HepG2 (cell line): ENCODE measurements at regions not wholly inside any gene's neighbourhood (a gene's known extent, or its start where the extent isn't known, plus 50 kb on each side); places are given as distances from the start of the nearest gene placed in this dataset.

Experiments
- IKZF4 ChIP-seq: sonication (generic); formaldehyde crosslinking; IDR thresholded peaks from 2 replicates; pipeline ENCODE4 v1.5.1; 2020; ENCODE audit warnings: borderline replicate concordance, mild to moderate bottlenecking, low read depth, missing genetic modification reagents; ENCODE audit errors: not compliant biosample characterization
- KDM1A ChIP-seq: IDR thresholded peaks from 2 replicates; pipeline ENCODE4 v1.6.1; 2016; ENCODE audit warnings: missing compliant biosample characterization
- PAWR ChIP-seq: sonication (generic); formaldehyde crosslinking; IDR thresholded peaks from 2 replicates; pipeline ENCODE4 v1.4.0; 2020; ENCODE audit warnings: missing genetic modification reagents, mild to moderate bottlenecking, borderline replicate concordance
- POLR2A ChIP-seq, 2 experiments: IDR thresholded peaks; 2 replicates each; pipeline ENCODE4 v1.6.1; 2011; ENCODE audit warnings: low read depth in 2 of 2, low read length in 2 of 2, mild to moderate bottlenecking in 1 of 2, moderate library complexity in 1 of 2; ENCODE audit not compliant: insufficient read depth in 1 of 2
- STAT5B ChIP-seq: sonication (generic); formaldehyde crosslinking; IDR thresholded peaks from 2 replicates; pipeline ENCODE4 v1.4.0; 2020; ENCODE audit warnings: missing genetic modification reagents
- YY1 ChIP-seq: IDR thresholded peaks from 2 replicates; pipeline ENCODE4 v1.6.1; 2011; ENCODE audit warnings: low read length, low read depth, moderate library complexity, mild to moderate bottlenecking; ENCODE audit not compliant: insufficient read depth, insufficient replicate concordance
- ZNF432 ChIP-seq: sonication (generic); formaldehyde crosslinking; IDR thresholded peaks from 2 replicates; pipeline ENCODE4 v1.5.0; 2020; ENCODE audit warnings: missing genetic modification reagents, mild to moderate bottlenecking, borderline replicate concordance
- ZNF776 ChIP-seq: sonication (generic); formaldehyde crosslinking; IDR thresholded peaks from 2 replicates; pipeline ENCODE4 v1.4.0; 2020; ENCODE audit warnings: mild to moderate bottlenecking, missing genetic modification reagents
- ZNF792 ChIP-seq: IDR thresholded peaks from 2 replicates; pipeline ENCODE4 v1.6.1; 2016
- ZZZ3 ChIP-seq: sonication (generic); formaldehyde crosslinking; IDR thresholded peaks from 2 replicates; pipeline ENCODE4 v1.4.0; 2020; ENCODE audit warnings: missing genetic modification reagents, mild to moderate bottlenecking, borderline replicate concordance
- TF ChIP-seq, protein P1 (sequence below): sonication (generic); formaldehyde crosslinking; IDR thresholded peaks from 2 replicates; pipeline ENCODE4 v1.4.0; 2020; ENCODE audit warnings: missing genetic modification reagents
- TF ChIP-seq, protein P2 (sequence below): sonication (generic); formaldehyde crosslinking; IDR thresholded peaks from 2 replicates; pipeline ENCODE4 v1.8.1; 2022; ENCODE audit warnings: mild to moderate bottlenecking, missing genetic modification reagents
- TF ChIP-seq, protein P3 (sequence below): sonication (generic); formaldehyde crosslinking; IDR thresholded peaks from 2 replicates; pipeline ENCODE4 v1.5.0; 2020; ENCODE audit warnings: mild to moderate bottlenecking, missing genetic modification reagents, moderate library complexity
- TF ChIP-seq, protein P4 (sequence below): sonication (generic); formaldehyde crosslinking; IDR thresholded peaks from 2 replicates; pipeline ENCODE4 v1.4.0; 2020; ENCODE audit warnings: mild to moderate bottlenecking, missing genetic modification reagents

DNA sequence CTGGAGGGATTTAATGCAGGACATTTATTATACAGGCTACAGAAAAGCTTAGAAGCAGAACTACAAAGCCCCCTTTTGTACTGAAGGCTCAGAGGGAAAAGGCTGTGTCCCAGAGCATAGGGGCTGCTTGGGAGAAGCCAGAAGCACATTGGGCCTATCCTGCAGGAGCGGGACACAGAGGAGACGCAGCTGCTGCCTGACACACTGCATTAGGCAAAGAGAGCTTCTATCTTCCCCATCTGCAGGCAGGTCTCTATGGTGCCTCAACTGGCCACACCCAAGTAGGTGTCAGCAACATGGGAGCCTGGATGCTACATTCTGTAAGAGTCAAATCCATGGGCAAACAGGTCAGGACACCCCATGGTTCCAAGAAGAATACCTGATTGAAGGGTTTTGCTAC lies 595.9 kb downstream of the AJAP1 start:
- TF ChIP-seq ZNF792 (CRISPR knock-in tag) (no peak), ZZZ3 (CRISPR knock-in tag) (no peak), ZNF776 (CRISPR knock-in tag) (no peak), ZNF432 (CRISPR knock-in tag) (no peak), IKZF4 (CRISPR knock-in tag) (no peak), STAT5B (CRISPR knock-in tag) (no peak), POLR2A (IDR thresholded peaks at IDR 0.05; ENCODE audit: insufficient read depth in 1 of 2, low read depth in 2 of 2, low read length in 2 of 2) (no peak), YY1 (no peak), PAWR (CRISPR knock-in tag) (no peak), KDM1A (no peak)
- TF ChIP-seq, protein P1, sequence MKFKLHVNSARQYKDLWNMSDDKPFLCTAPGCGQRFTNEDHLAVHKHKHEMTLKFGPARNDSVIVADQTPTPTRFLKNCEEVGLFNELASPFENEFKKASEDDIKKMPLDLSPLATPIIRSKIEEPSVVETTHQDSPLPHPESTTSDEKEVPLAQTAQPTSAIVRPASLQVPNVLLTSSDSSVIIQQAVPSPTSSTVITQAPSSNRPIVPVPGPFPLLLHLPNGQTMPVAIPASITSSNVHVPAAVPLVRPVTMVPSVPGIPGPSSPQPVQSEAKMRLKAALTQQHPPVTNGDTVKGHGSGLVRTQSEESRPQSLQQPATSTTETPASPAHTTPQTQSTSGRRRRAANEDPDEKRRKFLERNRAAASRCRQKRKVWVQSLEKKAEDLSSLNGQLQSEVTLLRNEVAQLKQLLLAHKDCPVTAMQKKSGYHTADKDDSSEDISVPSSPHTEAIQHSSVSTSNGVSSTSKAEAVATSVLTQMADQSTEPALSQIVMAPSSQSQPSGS, result no peak
- TF ChIP-seq, protein P2, sequence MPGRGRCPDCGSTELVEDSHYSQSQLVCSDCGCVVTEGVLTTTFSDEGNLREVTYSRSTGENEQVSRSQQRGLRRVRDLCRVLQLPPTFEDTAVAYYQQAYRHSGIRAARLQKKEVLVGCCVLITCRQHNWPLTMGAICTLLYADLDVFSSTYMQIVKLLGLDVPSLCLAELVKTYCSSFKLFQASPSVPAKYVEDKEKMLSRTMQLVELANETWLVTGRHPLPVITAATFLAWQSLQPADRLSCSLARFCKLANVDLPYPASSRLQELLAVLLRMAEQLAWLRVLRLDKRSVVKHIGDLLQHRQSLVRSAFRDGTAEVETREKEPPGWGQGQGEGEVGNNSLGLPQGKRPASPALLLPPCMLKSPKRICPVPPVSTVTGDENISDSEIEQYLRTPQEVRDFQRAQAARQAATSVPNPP, result no peak
- TF ChIP-seq, protein P3, sequence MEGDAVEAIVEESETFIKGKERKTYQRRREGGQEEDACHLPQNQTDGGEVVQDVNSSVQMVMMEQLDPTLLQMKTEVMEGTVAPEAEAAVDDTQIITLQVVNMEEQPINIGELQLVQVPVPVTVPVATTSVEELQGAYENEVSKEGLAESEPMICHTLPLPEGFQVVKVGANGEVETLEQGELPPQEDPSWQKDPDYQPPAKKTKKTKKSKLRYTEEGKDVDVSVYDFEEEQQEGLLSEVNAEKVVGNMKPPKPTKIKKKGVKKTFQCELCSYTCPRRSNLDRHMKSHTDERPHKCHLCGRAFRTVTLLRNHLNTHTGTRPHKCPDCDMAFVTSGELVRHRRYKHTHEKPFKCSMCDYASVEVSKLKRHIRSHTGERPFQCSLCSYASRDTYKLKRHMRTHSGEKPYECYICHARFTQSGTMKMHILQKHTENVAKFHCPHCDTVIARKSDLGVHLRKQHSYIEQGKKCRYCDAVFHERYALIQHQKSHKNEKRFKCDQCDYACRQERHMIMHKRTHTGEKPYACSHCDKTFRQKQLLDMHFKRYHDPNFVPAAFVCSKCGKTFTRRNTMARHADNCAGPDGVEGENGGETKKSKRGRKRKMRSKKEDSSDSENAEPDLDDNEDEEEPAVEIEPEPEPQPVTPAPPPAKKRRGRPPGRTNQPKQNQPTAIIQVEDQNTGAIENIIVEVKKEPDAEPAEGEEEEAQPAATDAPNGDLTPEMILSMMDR, result no peak
- TF ChIP-seq, protein P4, sequence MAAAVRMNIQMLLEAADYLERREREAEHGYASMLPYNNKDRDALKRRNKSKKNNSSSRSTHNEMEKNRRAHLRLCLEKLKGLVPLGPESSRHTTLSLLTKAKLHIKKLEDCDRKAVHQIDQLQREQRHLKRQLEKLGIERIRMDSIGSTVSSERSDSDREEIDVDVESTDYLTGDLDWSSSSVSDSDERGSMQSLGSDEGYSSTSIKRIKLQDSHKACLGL (CRISPR knock-in tag), result no peak
